ENCODE measurements at regions not wholly inside any gene's neighbourhood (a gene's known extent, or its start where the extent isn't known, plus 50 kb on each side); places are given as distances from the start of the nearest gene placed in this dataset.

DNA sequence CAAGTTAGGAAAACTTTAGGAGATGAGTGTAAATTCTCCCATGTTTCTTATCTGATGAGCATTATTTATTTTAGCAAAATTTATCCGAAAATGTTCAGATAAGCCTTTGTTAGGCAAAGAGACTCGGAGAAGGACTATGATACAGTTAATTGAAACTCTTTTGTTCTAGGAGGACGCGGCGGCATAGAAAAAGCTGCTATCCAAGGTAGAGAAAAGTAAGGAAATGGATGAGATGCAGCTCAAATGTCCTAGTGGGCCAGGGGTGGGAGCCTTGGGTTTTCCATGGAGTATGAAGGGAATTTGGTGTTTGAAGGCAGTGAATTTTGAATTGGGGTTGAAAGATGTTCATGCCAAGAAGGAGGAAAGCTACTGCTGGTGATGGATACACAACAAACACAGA lies 1504.5 kb downstream of the AACS start:
- no peak for DNase-seq (ENCODE audit: low read depth in 2 of 2)

- no peak for DNase-seq (ENCODE audit: low read depth in 2 of 2)
Measured at GRCh38 chr12:126570566-126570965, 1505.3 kb downstream of the AACS start.

DNA sequence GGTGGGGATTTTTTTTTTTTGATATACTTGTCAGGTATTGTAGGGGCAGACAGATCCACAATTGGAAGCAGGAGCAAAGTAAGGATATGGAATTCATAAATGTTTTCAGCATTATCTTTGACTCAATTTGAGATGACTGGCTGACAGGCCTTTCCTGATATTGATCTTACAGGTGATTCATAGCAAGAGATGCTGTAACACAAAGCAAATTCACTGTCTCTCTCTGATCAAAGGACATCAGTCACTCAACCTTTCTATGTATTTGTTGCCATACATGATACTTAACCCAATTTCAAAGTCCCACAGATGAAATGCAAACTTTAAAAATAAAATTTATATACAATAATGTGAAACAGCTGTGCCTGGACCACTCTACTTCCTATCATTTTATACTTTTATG lies 1506.9 kb downstream of the AACS start:
- DNase-seq (ENCODE audit: low read depth in 2 of 2), result no peak

DNA sequence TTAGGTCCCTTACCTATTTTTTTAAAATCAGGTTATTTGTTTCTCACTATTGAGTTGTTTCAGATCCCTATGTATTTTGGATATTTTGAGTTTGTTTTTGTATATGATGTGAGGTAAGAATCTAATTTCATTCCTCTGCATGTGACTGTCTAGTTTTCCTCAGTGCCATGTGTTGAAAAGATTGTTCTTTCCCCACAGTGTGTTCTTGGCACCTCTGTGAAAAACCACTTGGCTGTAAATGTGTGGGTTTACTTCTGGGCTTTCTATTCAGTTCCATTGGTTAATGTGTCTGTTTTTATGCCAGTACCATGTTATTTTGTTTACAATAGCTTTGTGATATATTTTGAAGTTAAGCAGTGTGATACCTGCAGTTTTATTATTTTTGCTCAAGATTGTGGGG lies 1516.4 kb downstream of the AACS start:
- no peak for DNase-seq (ENCODE audit: low read depth in 2 of 2)

- no peak for DNase-seq (ENCODE audit: low read depth in 2 of 2)
Measured at GRCh38 chr12:126582231-126582630, 1517.0 kb downstream of the AACS start.

GRCh38 chr12:126588586-126589249 lies 1523.5 kb downstream of the AACS start:
- DNase-seq (ENCODE audit: low read depth in 2 of 2), result no peak

- no peak for DNase-seq (ENCODE audit: low read depth in 2 of 2)
Measured at GRCh38 chr12:126591533-126591932, 1526.3 kb downstream of the AACS start.

GRCh38 chr12:126601184-126602170 lies 1536.2 kb downstream of the AACS start:
- no peak for DNase-seq (ENCODE audit: low read depth in 2 of 2)

GRCh38 chr12:126602612-126603011 lies 1537.4 kb downstream of the AACS start:
- no peak for DNase-seq (ENCODE audit: low read depth in 2 of 2)

GRCh38 chr12:126607157-126607556 lies 1541.9 kb downstream of the AACS start:
- DNase-seq (ENCODE audit: low read depth in 2 of 2), result no peak

GRCh38 chr12:126607867-126608266 lies 1542.6 kb downstream of the AACS start:
- DNase-seq (ENCODE audit: low read depth in 2 of 2), result no peak

DNA sequence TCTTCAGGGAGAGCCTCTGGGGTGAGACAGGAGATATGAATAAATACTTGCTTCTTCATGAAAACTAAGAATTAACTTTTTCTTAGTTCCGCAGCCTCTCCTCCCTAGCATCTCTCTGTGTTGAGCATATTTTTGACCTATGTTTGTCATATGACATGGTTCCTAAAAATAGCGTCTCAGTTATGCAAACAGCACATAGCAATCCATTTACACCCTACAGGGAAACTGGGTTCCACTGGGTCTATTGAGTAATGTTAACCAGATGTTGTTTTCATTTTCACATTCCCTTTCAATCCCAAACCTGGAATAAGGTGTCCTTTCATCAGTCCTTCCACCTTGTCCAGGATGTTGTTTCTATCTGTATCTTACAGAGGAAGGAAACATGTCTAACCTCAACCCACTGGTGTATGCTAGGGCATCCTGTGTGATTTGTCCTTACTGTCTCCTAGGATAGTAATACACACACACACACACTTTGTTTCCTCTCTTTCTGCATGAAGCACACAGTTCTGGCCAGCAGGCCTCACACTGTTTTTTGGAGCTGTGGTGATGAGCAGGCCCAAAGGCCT lies 1543.5 kb downstream of the AACS start:
- no peak for DNase-seq (ENCODE audit: low read depth in 2 of 2)

- DNase-seq (ENCODE audit: low read depth in 2 of 2), result no peak
Measured at GRCh38 chr12:126616441-126616840, 1551.2 kb downstream of the AACS start.

DNA sequence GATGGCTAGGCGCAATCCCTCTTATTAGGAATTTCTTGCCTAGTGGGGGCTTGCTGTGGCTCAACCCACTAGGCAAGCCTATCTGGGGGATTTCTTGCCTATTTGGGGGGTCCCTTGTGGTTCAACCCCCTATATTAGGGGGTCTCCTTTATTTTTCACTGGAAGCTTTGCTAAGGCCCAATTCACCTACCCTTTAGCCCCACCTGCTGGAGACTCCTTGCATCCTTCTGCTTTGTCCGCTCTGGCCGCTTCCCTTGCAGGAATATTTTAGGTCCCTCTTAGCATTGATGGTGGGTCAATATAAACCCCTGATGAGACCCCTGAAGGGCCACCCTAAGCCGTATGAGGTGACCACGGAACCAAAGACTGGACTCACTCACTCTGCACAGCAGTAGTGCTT lies 1552.1 kb downstream of the AACS start:
- DNase-seq (ENCODE audit: low read depth in 2 of 2), result no peak

DNA sequence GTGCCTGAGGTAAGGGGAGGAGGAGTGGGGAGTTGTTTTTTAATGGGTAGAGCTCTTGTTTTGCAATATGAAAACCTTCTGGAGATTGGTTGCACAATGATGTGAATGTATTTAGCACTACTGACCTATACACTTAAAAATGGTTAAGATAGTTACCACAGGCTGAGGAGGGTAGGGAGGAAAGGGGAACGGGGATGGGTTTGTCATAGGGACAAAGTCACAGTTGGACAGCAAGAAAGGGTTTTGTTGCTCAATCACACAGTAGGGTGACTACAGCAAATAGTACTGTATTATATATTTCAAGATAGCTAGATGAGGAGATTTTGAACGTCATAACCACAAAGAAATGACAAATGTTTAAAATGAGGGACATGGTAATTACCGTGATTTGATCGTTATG lies 1562.4 kb downstream of the AACS start:
- DNase-seq (ENCODE audit: low read depth in 2 of 2), result no peak

GRCh38 chr12:126636821-126637220 lies 1571.6 kb downstream of the AACS start:
- DNase-seq (ENCODE audit: low read depth in 2 of 2), result no peak

- DNase-seq (ENCODE audit: low read depth in 2 of 2), result no peak
Measured at GRCh38 chr12:126644236-126645020, 1579.2 kb downstream of the AACS start.

DNA sequence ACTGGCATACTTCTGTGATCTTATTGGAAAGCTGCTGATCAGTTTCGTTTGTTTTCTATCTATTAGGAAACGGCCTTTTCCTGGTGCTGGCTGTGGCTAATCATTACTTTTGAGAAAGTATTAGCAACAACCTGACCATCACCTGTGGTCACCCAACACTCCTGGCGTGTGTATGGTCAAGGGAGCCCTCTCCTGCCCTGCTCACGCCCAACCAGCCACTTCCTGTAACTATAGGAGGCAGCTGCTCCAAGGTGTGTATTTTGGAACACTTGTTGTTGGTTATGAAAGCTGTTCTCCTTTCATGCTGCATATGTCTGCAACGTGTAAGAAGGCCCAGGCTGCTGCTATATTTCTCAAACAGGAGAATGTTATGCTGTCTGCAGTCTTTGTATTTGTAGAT lies 1582.8 kb downstream of the AACS start:
- no peak for DNase-seq (ENCODE audit: low read depth in 2 of 2)

DNA sequence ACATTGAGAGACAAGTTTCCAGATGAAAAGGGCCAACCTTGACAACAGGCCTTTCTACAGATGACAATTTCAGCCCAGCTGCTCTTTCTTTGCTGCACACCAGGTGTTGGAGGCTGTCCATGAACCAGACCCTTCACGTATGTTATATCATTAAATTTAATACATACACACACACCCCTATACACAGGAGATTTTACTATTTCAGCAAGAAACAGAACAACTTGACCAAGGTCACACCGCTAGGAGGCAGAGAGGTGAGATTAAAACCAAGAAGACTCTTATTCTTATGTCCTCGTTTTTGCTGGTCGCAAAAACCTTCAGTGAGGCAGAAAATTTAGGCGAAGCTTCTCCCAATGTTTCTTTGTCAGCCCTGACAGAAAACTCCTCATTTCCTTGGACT lies 1585.9 kb downstream of the AACS start:
- no peak for DNase-seq (ENCODE audit: low read depth in 2 of 2)

DNA sequence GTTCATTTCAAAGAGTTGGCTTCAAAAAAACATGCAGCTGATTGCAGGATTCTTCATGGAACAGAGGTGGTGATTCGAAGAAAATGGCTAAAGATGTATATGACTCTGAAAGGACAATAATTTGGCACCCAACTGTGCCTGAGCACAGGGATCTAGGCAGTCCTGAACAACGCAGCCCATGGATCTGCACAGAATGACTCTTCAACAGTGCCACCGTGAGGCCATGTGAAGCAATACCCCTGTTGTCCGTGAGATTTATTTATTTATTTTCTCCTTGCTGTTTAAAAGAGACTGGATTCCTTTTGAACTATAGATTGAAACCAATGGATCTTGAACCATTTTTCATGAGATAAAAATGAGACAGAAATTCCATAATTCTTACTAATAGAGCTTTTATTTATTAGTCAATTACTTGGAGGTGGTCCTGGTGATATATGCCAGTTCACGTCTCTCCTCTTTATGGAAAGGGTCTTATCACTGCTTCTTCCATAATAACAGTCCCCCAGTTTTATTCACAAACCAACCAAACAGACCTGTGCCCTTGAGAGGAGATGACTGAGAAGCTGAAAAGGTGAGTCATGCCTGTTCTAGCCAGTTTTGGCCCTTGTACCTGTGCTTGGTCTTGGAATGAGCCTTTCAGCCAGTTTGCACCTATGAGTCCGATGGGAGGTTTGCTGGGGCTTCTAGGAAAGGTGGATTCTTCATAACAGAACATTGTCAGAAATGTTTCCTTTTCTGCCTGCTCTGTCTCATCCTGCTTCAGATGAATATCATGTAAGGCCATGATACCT lies 1598.3 kb downstream of the AACS start:
- DNase-seq (ENCODE audit: low read depth in 2 of 2), result peak in 1 of 2 experiments; percentile 1

- no peak for DNase-seq (ENCODE audit: low read depth in 2 of 2)
Measured at GRCh38 chr12:126667339-126667738, 1599.6 kb upstream of the TMEM132C start.
